ENCODE measurements at regions not wholly inside any gene's neighbourhood (a gene's known extent, or its start where the extent isn't known, plus 50 kb on each side); places are given as distances from the start of the nearest gene placed in this dataset.

- H2BK5ac ChIP-seq (ENCODE audit: insufficient read length, low read length) = no peak overlapping the region
- H2BK120ac ChIP-seq (ENCODE audit: low read depth, low read length, poor library complexity, severe bottlenecking) = no peak overlapping the region
- no peak overlapping the region for H3K18ac ChIP-seq (ENCODE audit: insufficient read length, low read depth, low read length)
- H2BK15ac ChIP-seq (ENCODE audit: low read depth, low read length) = no peak overlapping the region
- H3K79me1 ChIP-seq (ENCODE audit: insufficient read depth, low read depth, low read length, poor library complexity, severe bottlenecking) = no peaks in the 10 kb centered on the region
- no peaks in the 10 kb centered on the region for H3K23me2 ChIP-seq (ENCODE audit: insufficient read length, low read depth, low read length, poor library complexity, severe bottlenecking)
- Mint-ChIP-seq H3K4me1 (peaks cover 0 to 6% of the 10 kb centered on the region in 2 experiments; a peak in 2 of 4 replicates), H3K27me3 (ENCODE audit: low read depth) (no peaks in the 10 kb centered on the region), H3K27ac (no peak overlapping the region), H3K9me3 (peaks cover 0 to 6% of the 10 kb centered on the region in 2 experiments; a peak in 3 of 5 replicates), H3K36me3 (ENCODE audit: insufficient read depth in 1 of 3, low read depth in 3 of 3) (peaks cover 0 to 4% (median 4%) of the 10 kb centered on the region in 3 experiments; a peak in 4 of 7 replicates), H3K4me3 (no peak overlapping the region)
- no peak overlapping the region for H3K56ac ChIP-seq (ENCODE audit: insufficient read length, low read depth, low read length)
- DNase-seq = peak; percentile 30
- H3K4ac ChIP-seq (ENCODE audit: low read depth, low read length) = no peak overlapping the region
- no peak overlapping the region for H4K8ac ChIP-seq (replicated peaks; ENCODE audit: insufficient read length, low read depth, low read length)
- no peak overlapping the region for H2BK20ac ChIP-seq (ENCODE audit: low read depth, low read length, poor library complexity, severe bottlenecking)
- H2BK12ac ChIP-seq (ENCODE audit: insufficient read length, low read depth, low read length) = no peak overlapping the region
- no peak overlapping the region for H3K9ac ChIP-seq (ENCODE audit: extremely low read depth, insufficient read length, low read length)
- TF ChIP-seq, protein P1, sequence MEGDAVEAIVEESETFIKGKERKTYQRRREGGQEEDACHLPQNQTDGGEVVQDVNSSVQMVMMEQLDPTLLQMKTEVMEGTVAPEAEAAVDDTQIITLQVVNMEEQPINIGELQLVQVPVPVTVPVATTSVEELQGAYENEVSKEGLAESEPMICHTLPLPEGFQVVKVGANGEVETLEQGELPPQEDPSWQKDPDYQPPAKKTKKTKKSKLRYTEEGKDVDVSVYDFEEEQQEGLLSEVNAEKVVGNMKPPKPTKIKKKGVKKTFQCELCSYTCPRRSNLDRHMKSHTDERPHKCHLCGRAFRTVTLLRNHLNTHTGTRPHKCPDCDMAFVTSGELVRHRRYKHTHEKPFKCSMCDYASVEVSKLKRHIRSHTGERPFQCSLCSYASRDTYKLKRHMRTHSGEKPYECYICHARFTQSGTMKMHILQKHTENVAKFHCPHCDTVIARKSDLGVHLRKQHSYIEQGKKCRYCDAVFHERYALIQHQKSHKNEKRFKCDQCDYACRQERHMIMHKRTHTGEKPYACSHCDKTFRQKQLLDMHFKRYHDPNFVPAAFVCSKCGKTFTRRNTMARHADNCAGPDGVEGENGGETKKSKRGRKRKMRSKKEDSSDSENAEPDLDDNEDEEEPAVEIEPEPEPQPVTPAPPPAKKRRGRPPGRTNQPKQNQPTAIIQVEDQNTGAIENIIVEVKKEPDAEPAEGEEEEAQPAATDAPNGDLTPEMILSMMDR (conservative IDR thresholded peaks at IDR 0.05) = no peak
- H3K14ac ChIP-seq (ENCODE audit: insufficient read depth, low read length) = no peak overlapping the region
- H4K5ac ChIP-seq (ENCODE audit: insufficient read length, low read depth, low read length) = no peak overlapping the region
- H3K23ac ChIP-seq (ENCODE audit: insufficient read length, low read depth, low read length) = no peak overlapping the region
- H3T11ph ChIP-seq (ENCODE audit: low read length) = no peak overlapping the region
- H2AK5ac ChIP-seq (ENCODE audit: insufficient read length, low read length) = no peak overlapping the region
- H2AFZ ChIP-seq (ENCODE audit: low read length) = no peak overlapping the region
- no CpG with 5 or more reads among the region's 43 CpGs for WGBS (ENCODE audit: extremely low coverage, insufficient read length, low lambda C conversion rate)
- no peaks in the 10 kb centered on the region for H3K27me3 ChIP-seq (ENCODE audit: insufficient read depth, low read length)
- no peaks in the 10 kb centered on the region for H3K9me3 ChIP-seq (ENCODE audit: control insufficient read depth, low read depth, low read length)
- H3K4me2 ChIP-seq (ENCODE audit: insufficient read depth, insufficient read length, low read length) = no peak overlapping the region
- no peak overlapping the region for H3K27ac ChIP-seq (ENCODE audit: insufficient read length, low read depth, low read length)
- H4K91ac ChIP-seq (ENCODE audit: insufficient read length, low read depth, low read length) = no peak overlapping the region
- H4K20me1 ChIP-seq (ENCODE audit: control insufficient read depth, insufficient read depth, insufficient read length) = no peaks in the 10 kb centered on the region
- no peaks in the 10 kb centered on the region for H3K79me2 ChIP-seq (ENCODE audit: insufficient read depth, low read length)
- H3K4me1 ChIP-seq (ENCODE audit: insufficient read depth, low read length) = no peaks in the 10 kb centered on the region
These were observed 316.4 kb downstream of the RND3 start for GRCh38 chr2:150171065-150171548.
